ENCODE measurements at regions not wholly inside any gene's neighbourhood (a gene's known extent, or its start where the extent isn't known, plus 50 kb on each side); places are given as distances from the start of the nearest gene placed in this dataset.

- H3K4me3 ChIP-seq (ENCODE audit: low read depth, low read length) = no peak overlapping the region
- TF ChIP-seq CTCF (IDR thresholded peaks at IDR 0.05; ENCODE audit: insufficient read depth, low read depth, low read length) = no peak
- no peak for DNase-seq (ENCODE audit: low read depth)
Measured at GRCh38 chr5:58064801-58065200, 395.1 kb downstream of the PLK2 start.

GRCh38 chr5:58060996-58061395 is 398.9 kb downstream of the PLK2 start:
- H3K4me3 ChIP-seq (ENCODE audit: low read depth, low read length) = no peak overlapping the region
- peak; percentile 29 for DNase-seq (ENCODE audit: low read depth)
- no peak for TF ChIP-seq CTCF (IDR thresholded peaks at IDR 0.05; ENCODE audit: insufficient read depth, low read depth, low read length)

GRCh38 chr5:58057324-58057723 is 402.6 kb downstream of the PLK2 start:
- no peak for TF ChIP-seq CTCF (IDR thresholded peaks at IDR 0.05; ENCODE audit: insufficient read depth, low read depth, low read length)
- DNase-seq (ENCODE audit: low read depth) = no peak
- no peak overlapping the region for H3K4me3 ChIP-seq (ENCODE audit: low read depth, low read length)

GRCh38 chr5:58056546-58056945 is 403.3 kb downstream of the PLK2 start:
- H3K4me3 ChIP-seq (ENCODE audit: low read depth, low read length) = no peak overlapping the region
- TF ChIP-seq CTCF (IDR thresholded peaks at IDR 0.05; ENCODE audit: insufficient read depth, low read depth, low read length) = no peak
- DNase-seq (ENCODE audit: low read depth) = peak; percentile 53

- no peak for DNase-seq (ENCODE audit: low read depth)
- H3K4me3 ChIP-seq (ENCODE audit: low read depth, low read length) = no peak overlapping the region
- no peak for TF ChIP-seq CTCF (IDR thresholded peaks at IDR 0.05; ENCODE audit: insufficient read depth, low read depth, low read length)
Measured at GRCh38 chr5:58054018-58054417, 405.9 kb downstream of the PLK2 start.

GRCh38 chr5:58048954-58049353 is 410.9 kb downstream of the PLK2 start:
- no peak for DNase-seq (ENCODE audit: low read depth)
- no peak for TF ChIP-seq CTCF (IDR thresholded peaks at IDR 0.05; ENCODE audit: insufficient read depth, low read depth, low read length)
- no peak overlapping the region for H3K4me3 ChIP-seq (ENCODE audit: low read depth, low read length)

GRCh38 chr5:58048185-58048925 is 411.5 kb downstream of the PLK2 start:
- TF ChIP-seq CTCF (IDR thresholded peaks at IDR 0.05; ENCODE audit: insufficient read depth, low read depth, low read length) = no peak
- DNase-seq (ENCODE audit: low read depth) = no peak
- H3K4me3 ChIP-seq (ENCODE audit: low read depth, low read length) = no peak overlapping the region
